Right ventricle myocardium superior (tissue), 1 donor: ENCODE measurements at regions not wholly inside any gene's neighbourhood (a gene's known extent, or its start where the extent isn't known, plus 50 kb on each side); places are given as distances from the start of the nearest gene placed in this dataset.

Experiments used
- ATAC-seq: fragments of 200-7000 bp; cut with Tn5 transposase; one replicate; pipeline ENCODE4 v1.9.1; 2020; ENCODE audit warnings: mild to moderate bottlenecking; ENCODE audit not compliant: poor library complexity
- DNase-seq: peaks from one replicate; pipeline ENCODE4 v3.0.0-alpha.2; 2020
- intact Hi-C: fragments of 100-400 bp; cut with DNase I; formaldehyde crosslinking; loops from one replicate; pipeline ENCODE4 v1.11.2; 2022
- donor health status: DM: no; HTN: yes; CAD: no; lungs with severe emphysema.

GRCh38 chr12:45613855-45614254 lies 115.7 kb upstream of the ARID2 start:
- intact Hi-C loops, result no loop called here
- DNase-seq, result no peak
- ATAC-seq, result no peak

GRCh38 chr12:45615268-45615667 lies 114.2 kb upstream of the ARID2 start:
- ATAC-seq, result no peak
- intact Hi-C loops, result no loop called here
- no peak for DNase-seq

GRCh38 chr12:45619736-45620135 lies 109.8 kb upstream of the ARID2 start:
- intact Hi-C loops, result no loop called here
- DNase-seq (no peak), ATAC-seq (no peak)

GRCh38 chr12:45621703-45622102 lies 107.8 kb upstream of the ARID2 start:
- no peak for DNase-seq
- no peak for ATAC-seq
- intact Hi-C loops, result no loop called here

GRCh38 chr12:45622210-45622937 lies 107.1 kb upstream of the ARID2 start:
- ATAC-seq (no peak), DNase-seq (no peak)
- intact Hi-C loops, result no loop called here

- intact Hi-C loops, result no loop called here
- no peak for DNase-seq
- no peak for ATAC-seq
These were observed 106.3 kb upstream of the ARID2 start for GRCh38 chr12:45623221-45623620.

GRCh38 chr12:45623940-45624339 lies 105.6 kb upstream of the ARID2 start:
- ATAC-seq, result no peak
- DNase-seq, result no peak
- intact Hi-C loops, result no loop called here

GRCh38 chr12:45626965-45627364 lies 102.5 kb upstream of the ARID2 start:
- ATAC-seq, result no peak

GRCh38 chr12:45627407-45628069 lies 102.0 kb upstream of the ARID2 start:
- intact Hi-C loops, result no loop called here
- ATAC-seq (no peak), DNase-seq (no peak)

More at GRCh38 chr12:45626965-45627364, 102.5 kb upstream of the ARID2 start:
- intact Hi-C loops, result no loop called here
- DNase-seq, result no peak

GRCh38 chr12:45629292-45629691 lies 100.2 kb upstream of the ARID2 start:
- ATAC-seq, result no peak
- intact Hi-C loops, result no loop called here
- DNase-seq, result no peak

- intact Hi-C loops, result no loop called here
- no peak for ATAC-seq
- DNase-seq, result no peak
These were observed 95.8 kb upstream of the ARID2 start for GRCh38 chr12:45633733-45634132.

GRCh38 chr12:45634273-45634917 lies 95.1 kb upstream of the ARID2 start:
- intact Hi-C loops, result no loop called here
- ATAC-seq (no peak), DNase-seq (no peak)

GRCh38 chr12:45637242-45637641 lies 92.3 kb upstream of the ARID2 start:
- intact Hi-C loops, result no loop called here
- ATAC-seq (no peak), DNase-seq (no peak)

GRCh38 chr12:45637706-45638105 lies 91.8 kb upstream of the ARID2 start:
- no peak for DNase-seq
- ATAC-seq, result no peak
- intact Hi-C loops, result no loop called here

GRCh38 chr12:45638386-45638785 lies 91.1 kb upstream of the ARID2 start:
- ATAC-seq, result no peak
- no peak for DNase-seq
- intact Hi-C loops, result no loop called here

- peak; percentile 41 for ATAC-seq
These were observed 85.0 kb upstream of the ARID2 start for GRCh38 chr12:45644541-45644940.

GRCh38 chr12:45646851-45647581 lies 82.5 kb upstream of the ARID2 start:
- no peak for DNase-seq
- ATAC-seq, result no peak
- intact Hi-C loops, result no loop called here

More at GRCh38 chr12:45644541-45644940, 85.0 kb upstream of the ARID2 start:
- intact Hi-C loops, result no loop called here
- no peak for DNase-seq

GRCh38 chr12:45648070-45648469 lies 81.4 kb upstream of the ARID2 start:
- intact Hi-C loops, result no loop called here
- ATAC-seq, result peak; percentile 91
- DNase-seq, result peak; percentile 53

- intact Hi-C loops, result no loop called here
- no peak for DNase-seq
- no peak for ATAC-seq
These were observed 78.5 kb upstream of the ARID2 start for GRCh38 chr12:45651029-45651428.
